Fibroblast of villous mesenchyme (primary cell): ENCODE measurements at regions not wholly inside any gene's neighbourhood (a gene's known extent, or its start where the extent isn't known, plus 50 kb on each side); places are given as distances from the start of the nearest gene placed in this dataset.

Experiments
- DNase-seq: peaks from one replicate; pipeline ENCODE4 v3.0.0-alpha.2; 2010; ENCODE audit warnings: low read depth
- H3K4me3 ChIP-seq: 2 replicates; pipeline ENCODE4 v1.5.1; 2011; ENCODE audit warnings: low read depth, mild to moderate bottlenecking, low read length
- TF ChIP-seq, protein P1 (sequence below): IDR thresholded peaks from 2 replicates; pipeline ENCODE4 v1.5.1; 2012; ENCODE audit warnings: low read depth, mild to moderate bottlenecking, low read length; ENCODE audit not compliant: insufficient read depth

DNA sequence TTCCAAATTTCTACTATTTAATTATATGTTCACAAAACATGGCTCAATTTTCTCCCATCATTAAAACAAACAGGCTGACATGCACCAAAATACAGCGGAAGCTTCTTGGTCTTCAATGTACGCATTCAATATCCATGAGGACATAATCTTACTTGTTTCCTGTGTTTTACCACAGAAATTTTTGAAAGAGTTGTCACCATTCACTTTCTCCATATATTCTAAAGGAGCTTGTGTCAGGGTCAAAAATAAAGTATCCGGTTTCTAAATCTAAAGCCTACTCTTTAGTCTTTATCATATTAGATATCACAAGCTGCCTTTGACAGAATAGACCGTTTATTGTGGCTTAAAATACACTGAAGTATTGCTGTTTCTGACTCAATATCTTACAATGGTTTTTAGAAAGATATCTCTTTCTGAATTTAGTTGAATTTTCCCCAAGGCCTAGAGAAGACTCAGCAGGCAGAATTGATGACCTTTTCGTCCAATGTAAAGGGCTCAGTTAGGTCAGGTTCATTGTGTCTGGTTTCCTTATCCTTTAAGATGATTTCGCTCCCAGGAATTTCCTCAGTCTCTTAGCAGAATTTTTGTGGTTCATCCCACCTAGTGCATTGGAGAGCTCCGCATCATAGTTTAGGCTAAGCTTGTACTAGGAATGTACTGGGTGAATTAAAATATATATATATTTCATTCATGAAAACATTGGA, 717.2 kb downstream of the NCAM2 start:
- peak; percentile 55 for DNase-seq
- TF ChIP-seq, protein P1, sequence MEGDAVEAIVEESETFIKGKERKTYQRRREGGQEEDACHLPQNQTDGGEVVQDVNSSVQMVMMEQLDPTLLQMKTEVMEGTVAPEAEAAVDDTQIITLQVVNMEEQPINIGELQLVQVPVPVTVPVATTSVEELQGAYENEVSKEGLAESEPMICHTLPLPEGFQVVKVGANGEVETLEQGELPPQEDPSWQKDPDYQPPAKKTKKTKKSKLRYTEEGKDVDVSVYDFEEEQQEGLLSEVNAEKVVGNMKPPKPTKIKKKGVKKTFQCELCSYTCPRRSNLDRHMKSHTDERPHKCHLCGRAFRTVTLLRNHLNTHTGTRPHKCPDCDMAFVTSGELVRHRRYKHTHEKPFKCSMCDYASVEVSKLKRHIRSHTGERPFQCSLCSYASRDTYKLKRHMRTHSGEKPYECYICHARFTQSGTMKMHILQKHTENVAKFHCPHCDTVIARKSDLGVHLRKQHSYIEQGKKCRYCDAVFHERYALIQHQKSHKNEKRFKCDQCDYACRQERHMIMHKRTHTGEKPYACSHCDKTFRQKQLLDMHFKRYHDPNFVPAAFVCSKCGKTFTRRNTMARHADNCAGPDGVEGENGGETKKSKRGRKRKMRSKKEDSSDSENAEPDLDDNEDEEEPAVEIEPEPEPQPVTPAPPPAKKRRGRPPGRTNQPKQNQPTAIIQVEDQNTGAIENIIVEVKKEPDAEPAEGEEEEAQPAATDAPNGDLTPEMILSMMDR: no peak
- H3K4me3 ChIP-seq: no peak overlapping the region

DNA sequence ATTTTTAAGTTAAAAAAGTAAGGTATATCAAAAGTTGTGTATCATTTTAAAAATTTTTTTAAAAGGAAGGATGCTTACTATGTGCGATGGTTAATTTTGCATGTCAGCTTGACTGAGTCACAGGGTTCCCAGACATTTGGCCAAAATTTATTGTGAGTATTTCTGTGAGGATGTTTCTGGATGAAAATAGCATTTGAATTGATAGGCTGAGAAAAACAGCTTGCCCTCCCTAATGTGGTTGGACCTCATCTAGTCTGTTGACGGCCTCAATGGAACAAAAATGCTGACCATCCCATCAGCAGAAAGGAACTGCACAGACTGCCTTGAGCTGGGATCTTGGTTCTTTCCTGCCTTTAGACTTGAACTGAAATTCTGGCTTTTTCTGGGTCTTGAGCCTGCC, 724.5 kb downstream of the NCAM2 start:
- TF ChIP-seq, protein P1: no peak
- H3K4me3 ChIP-seq: no peak overlapping the region
- DNase-seq: no peak

DNA sequence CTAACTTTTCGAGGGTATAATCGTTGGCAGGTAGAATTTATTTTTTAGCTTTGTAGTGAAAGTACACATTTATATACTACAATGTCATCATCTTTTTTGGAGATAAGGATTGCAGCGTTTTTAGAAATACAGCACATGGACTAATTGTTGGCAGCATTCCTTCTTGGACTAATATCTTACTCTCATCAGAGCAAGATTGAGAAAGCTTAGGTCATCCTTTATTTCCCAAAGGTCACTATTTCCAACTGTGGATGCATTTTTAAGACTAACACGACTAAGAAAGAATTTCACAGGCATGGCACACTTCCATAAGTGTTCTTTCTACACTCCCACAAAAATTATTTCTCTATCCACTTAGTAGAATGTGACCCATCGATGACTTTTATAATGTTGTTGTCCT, 732.3 kb downstream of the NCAM2 start:
- TF ChIP-seq, protein P1: no peak
- DNase-seq: peak; percentile 65
- no peak overlapping the region for H3K4me3 ChIP-seq

DNA sequence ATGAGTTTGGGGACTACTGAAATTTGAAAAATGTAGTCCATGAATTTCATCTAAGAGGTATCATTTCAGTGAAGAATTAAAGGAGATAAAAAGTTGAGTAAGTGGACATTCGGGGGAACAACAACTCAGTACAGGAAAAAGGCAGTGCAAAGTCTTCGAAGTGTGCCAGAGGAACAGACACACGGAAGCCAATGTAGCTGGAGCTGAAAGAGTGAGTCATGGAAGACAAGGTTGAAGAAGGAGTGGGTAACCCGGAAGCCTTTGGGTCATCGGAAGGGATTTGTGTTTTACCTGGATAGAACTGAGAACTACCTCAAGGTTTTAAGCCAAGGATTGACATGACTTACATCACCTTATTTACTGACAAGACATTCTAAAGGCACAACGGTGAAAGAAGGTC, 733.4 kb downstream of the NCAM2 start:
- TF ChIP-seq, protein P1: no peak
- no peak overlapping the region for H3K4me3 ChIP-seq
- DNase-seq: no peak

DNA sequence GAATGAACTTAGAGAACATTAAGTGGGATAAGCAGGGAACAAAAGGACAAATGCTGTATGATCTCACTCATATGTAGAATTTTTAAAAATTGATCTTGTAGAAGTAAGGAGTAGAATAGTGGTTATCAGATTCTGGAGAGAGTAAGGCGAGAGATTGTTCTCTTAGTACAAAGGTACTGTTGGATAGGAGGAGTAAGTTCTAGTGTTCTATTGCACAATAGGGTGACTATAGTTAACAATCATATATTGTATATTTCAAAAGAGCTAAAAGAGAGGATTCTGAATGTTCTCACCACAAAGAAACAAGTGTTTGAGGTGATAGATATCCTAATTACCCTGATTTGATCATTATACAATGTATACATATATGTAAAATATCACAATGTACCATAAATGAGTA, 735.9 kb downstream of the NCAM2 start:
- TF ChIP-seq, protein P1: no peak
- no peak for DNase-seq
- no peak overlapping the region for H3K4me3 ChIP-seq

DNA sequence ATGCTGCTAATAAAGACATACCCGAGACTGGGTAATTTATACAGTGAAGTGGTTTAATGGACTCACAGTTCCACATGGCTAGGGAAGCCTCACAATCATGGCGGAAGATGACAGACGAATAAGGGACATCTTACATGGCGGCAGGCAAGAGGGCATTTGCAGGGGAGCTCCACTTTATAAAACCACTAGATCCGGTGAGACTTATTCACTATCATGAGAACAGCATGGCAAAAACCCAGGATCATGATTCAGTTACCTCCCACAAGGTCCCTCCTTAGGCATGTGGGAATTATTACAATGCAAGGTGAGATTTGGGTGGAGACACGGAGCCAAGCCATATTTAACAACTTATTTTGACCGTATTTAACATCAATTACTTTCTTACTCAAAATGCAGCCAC, 739.0 kb downstream of the NCAM2 start:
- no peak overlapping the region for H3K4me3 ChIP-seq
- TF ChIP-seq, protein P1: no peak
- no peak for DNase-seq

DNA sequence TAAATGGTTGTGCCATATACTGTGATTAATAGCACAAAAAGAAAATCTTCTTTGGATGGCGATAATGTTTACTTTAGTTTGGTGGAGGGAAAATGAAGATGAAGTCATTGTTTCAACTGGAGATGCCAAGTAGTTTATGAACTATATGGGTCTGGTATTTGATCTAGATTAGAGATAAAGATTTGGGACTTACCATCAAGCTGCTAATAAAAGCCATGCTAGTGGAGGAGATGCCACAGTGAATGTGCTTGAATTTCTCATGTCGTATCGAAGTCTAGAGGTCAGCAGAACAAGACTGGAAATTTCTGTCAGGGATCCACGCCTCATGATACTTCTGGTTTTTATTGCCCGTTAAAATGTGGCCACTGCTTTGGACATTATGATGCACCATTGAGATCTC, 742.0 kb downstream of the NCAM2 start:
- no peak overlapping the region for H3K4me3 ChIP-seq
- peak; percentile 6 for DNase-seq
- TF ChIP-seq, protein P1: no peak
